ENCODE measurements at regions not wholly inside any gene's neighbourhood (a gene's known extent, or its start where the extent isn't known, plus 50 kb on each side); places are given as distances from the start of the nearest gene placed in this dataset.

DNA sequence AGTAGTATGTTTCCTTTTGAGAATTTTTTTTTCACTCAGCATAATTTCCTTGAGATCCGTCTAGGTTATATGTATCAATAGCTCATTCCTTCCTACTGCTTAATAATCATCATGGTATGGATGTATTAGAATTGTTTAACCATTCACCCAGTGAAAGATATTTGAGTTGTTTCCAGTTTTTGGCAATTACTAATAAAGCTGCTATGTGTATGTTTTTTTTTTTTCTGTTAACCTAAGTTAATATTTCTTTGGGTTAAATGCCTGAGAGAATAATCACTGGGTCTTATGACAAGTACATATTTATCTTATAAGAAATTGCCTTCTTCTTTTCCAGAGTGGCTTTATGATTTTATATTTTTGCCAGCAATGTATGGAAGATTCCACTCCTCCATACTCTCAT lies 96.4 kb upstream of the ST6GAL2 start:
- no peak overlapping the region for H2BK12ac ChIP-seq (ENCODE audit: low read length)
- no peaks in the 10 kb centered on the region for H3K9me3 ChIP-seq (ENCODE audit: insufficient read depth, low read depth, low read length)
- H3K79me1 ChIP-seq (ENCODE audit: low read length) = no peaks in the 10 kb centered on the region
- no peak for DNase-seq
- H3K4me3 ChIP-seq (ENCODE audit: low read depth, low read length) = no peak overlapping the region
- H4K8ac ChIP-seq (ENCODE audit: low read depth, low read length) = no peak overlapping the region
- H2BK120ac ChIP-seq (ENCODE audit: insufficient read depth, low read length, poor library complexity) = no peak overlapping the region
- no peak overlapping the region for H4K91ac ChIP-seq (ENCODE audit: low read depth, low read length)
- H3K4me2 ChIP-seq (ENCODE audit: low read length) = no peak overlapping the region
- WGBS (ENCODE audit: extremely low coverage, insufficient coverage, insufficient read length) = no CpG with 5 or more reads among the region's 1 CpG
- no peak overlapping the region for H3K18ac ChIP-seq (ENCODE audit: low read length)
- no peaks in the 10 kb centered on the region for H3K27me3 ChIP-seq (ENCODE audit: insufficient read depth, low read length)
- no peak overlapping the region for H3K9ac ChIP-seq (ENCODE audit: low read length)
- H3K36me3 ChIP-seq (ENCODE audit: control insufficient read depth in 1 of 2, insufficient read depth in 2 of 2, low read length in 2 of 2) = no peaks in the 10 kb centered on the region
- H2AFZ ChIP-seq (ENCODE audit: insufficient read depth, low read length, poor library complexity) = no peak overlapping the region
- no peak overlapping the region for H3K14ac ChIP-seq (ENCODE audit: low read length)
- no peaks in the 10 kb centered on the region for H3K4me1 ChIP-seq (ENCODE audit: control insufficient read depth in 1 of 2, insufficient read depth in 2 of 2, low read length in 2 of 2)
- no peaks in the 10 kb centered on the region for H3K79me2 ChIP-seq (ENCODE audit: control insufficient read depth, insufficient read depth, low read length, poor library complexity)
- no peak overlapping the region for H3K4ac ChIP-seq (ENCODE audit: low read depth, low read length)
- no peak overlapping the region for H3K23ac ChIP-seq (ENCODE audit: low read length)
- no peak overlapping the region for H3K27ac ChIP-seq (ENCODE audit: low read depth, low read length)
- no peak overlapping the region for H2BK5ac ChIP-seq (ENCODE audit: low read depth, low read length, poor library complexity)
- no peak overlapping the region for H4K12ac ChIP-seq (ENCODE audit: low read depth, low read length)
- no peak overlapping the region for H2AK5ac ChIP-seq (ENCODE audit: low read length)

DNA sequence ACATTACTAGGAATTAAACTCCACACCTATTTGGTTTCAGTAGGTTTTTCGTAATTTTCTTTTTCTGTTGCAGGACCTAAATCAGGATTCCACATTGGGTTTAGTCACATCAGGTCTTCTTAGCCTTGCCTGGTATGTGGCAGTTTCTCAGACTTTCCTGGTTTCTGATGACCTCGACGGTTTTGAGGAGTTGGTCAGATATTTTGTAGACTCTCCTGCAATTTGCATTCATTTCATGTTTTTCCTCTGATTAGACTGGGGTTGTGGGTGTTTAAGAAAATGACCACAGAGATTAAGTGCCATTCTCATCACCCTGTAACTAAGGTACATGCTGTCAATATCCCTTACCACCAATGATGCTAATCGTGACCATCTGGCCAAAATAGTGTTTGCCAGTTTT lies 97.3 kb upstream of the ST6GAL2 start:
- H3K14ac ChIP-seq (ENCODE audit: low read length) = no peak overlapping the region
- no peak overlapping the region for H2BK5ac ChIP-seq (ENCODE audit: low read depth, low read length, poor library complexity)
- H3K36me3 ChIP-seq (ENCODE audit: control insufficient read depth in 1 of 2, insufficient read depth in 2 of 2, low read length in 2 of 2) = no peaks in the 10 kb centered on the region
- no peak overlapping the region for H2AK5ac ChIP-seq (ENCODE audit: low read length)
- H2BK120ac ChIP-seq (ENCODE audit: insufficient read depth, low read length, poor library complexity) = no peak overlapping the region
- H3K9me3 ChIP-seq (ENCODE audit: insufficient read depth, low read depth, low read length) = no peaks in the 10 kb centered on the region
- no peak overlapping the region for H2AFZ ChIP-seq (ENCODE audit: insufficient read depth, low read length, poor library complexity)
- no peaks in the 10 kb centered on the region for H3K79me2 ChIP-seq (ENCODE audit: control insufficient read depth, insufficient read depth, low read length, poor library complexity)
- H3K27me3 ChIP-seq (ENCODE audit: insufficient read depth, low read length) = no peaks in the 10 kb centered on the region
- no peak overlapping the region for H3K4me3 ChIP-seq (ENCODE audit: low read depth, low read length)
- H3K4me1 ChIP-seq (ENCODE audit: control insufficient read depth in 1 of 2, insufficient read depth in 2 of 2, low read length in 2 of 2) = no peaks in the 10 kb centered on the region
- H3K18ac ChIP-seq (ENCODE audit: low read length) = no peak overlapping the region
- H3K79me1 ChIP-seq (ENCODE audit: low read length) = no peaks in the 10 kb centered on the region
- no peak overlapping the region for H2BK12ac ChIP-seq (ENCODE audit: low read length)
- H4K8ac ChIP-seq (ENCODE audit: low read depth, low read length) = no peak overlapping the region
- no peak overlapping the region for H4K12ac ChIP-seq (ENCODE audit: low read depth, low read length)
- no peak overlapping the region for H3K23ac ChIP-seq (ENCODE audit: low read length)
- DNase-seq = peak in 1 of 2 donors; percentile 21
- no peak overlapping the region for H4K91ac ChIP-seq (ENCODE audit: low read depth, low read length)
- H3K4ac ChIP-seq (ENCODE audit: low read depth, low read length) = no peak overlapping the region
- no peak overlapping the region for H3K27ac ChIP-seq (ENCODE audit: low read depth, low read length)
- no peak overlapping the region for H3K9ac ChIP-seq (ENCODE audit: low read length)
- H3K4me2 ChIP-seq (ENCODE audit: low read length) = no peak overlapping the region
- no CpG with 5 or more reads among the region's 4 CpGs for WGBS (ENCODE audit: extremely low coverage, insufficient coverage, insufficient read length)

DNA sequence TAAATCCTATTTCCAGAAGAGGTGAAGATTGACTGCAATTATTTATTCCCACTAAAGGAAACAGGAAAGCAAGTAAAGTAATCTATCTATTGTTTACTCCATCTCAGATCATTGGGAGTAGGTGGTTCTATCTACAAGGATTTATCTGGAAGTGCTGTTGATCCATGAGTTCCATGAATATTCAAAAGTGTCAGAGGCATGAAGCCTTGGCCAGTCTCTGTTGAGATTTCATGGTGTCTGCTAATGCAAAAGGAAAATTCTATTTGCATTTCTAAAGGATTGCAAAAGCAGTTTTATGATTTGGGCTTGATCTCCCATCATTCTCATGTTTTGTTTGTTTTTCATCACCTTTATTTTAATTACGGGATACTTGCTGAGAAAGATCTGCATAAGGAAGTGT lies 102.4 kb upstream of the ST6GAL2 start:
- H3K9me3 ChIP-seq (ENCODE audit: insufficient read depth, low read depth, low read length) = no peaks in the 10 kb centered on the region
- H3K36me3 ChIP-seq (ENCODE audit: control insufficient read depth in 1 of 2, insufficient read depth in 2 of 2, low read length in 2 of 2) = no peaks in the 10 kb centered on the region
- H2AFZ ChIP-seq (ENCODE audit: insufficient read depth, low read length, poor library complexity) = no peak overlapping the region
- no peaks in the 10 kb centered on the region for H3K27me3 ChIP-seq (ENCODE audit: insufficient read depth, low read length)
- H4K12ac ChIP-seq (ENCODE audit: low read depth, low read length) = no peak overlapping the region
- no peak overlapping the region for H3K23ac ChIP-seq (ENCODE audit: low read length)
- no peak overlapping the region for H4K8ac ChIP-seq (ENCODE audit: low read depth, low read length)
- H3K79me2 ChIP-seq (ENCODE audit: control insufficient read depth, insufficient read depth, low read length, poor library complexity) = no peaks in the 10 kb centered on the region
- no peak overlapping the region for H3K4me3 ChIP-seq (ENCODE audit: low read depth, low read length)
- H3K79me1 ChIP-seq (ENCODE audit: low read length) = no peaks in the 10 kb centered on the region
- peaks cover 0 to 2% of the 10 kb centered on the region in 2 experiments for H3K4me1 ChIP-seq (ENCODE audit: control insufficient read depth in 1 of 2, insufficient read depth in 2 of 2, low read length in 2 of 2)
- H3K18ac ChIP-seq (ENCODE audit: low read length) = no peak overlapping the region
- H3K4me2 ChIP-seq (ENCODE audit: low read length) = no peak overlapping the region
- H3K9ac ChIP-seq (ENCODE audit: low read length) = no peak overlapping the region
- no peak overlapping the region for H2BK120ac ChIP-seq (ENCODE audit: insufficient read depth, low read length, poor library complexity)
- H2BK12ac ChIP-seq (ENCODE audit: low read length) = no peak overlapping the region
- no peak overlapping the region for H3K4ac ChIP-seq (ENCODE audit: low read depth, low read length)
- no CpG with 5 or more reads among the region's 1 CpG for WGBS (ENCODE audit: extremely low coverage, insufficient coverage, insufficient read length)
- H2AK5ac ChIP-seq (ENCODE audit: low read length) = no peak overlapping the region
- H2BK5ac ChIP-seq (ENCODE audit: low read depth, low read length, poor library complexity) = no peak overlapping the region
- H3K27ac ChIP-seq (ENCODE audit: low read depth, low read length) = no peak overlapping the region
- no peak for DNase-seq
- no peak overlapping the region for H4K91ac ChIP-seq (ENCODE audit: low read depth, low read length)
- H3K14ac ChIP-seq (ENCODE audit: low read length) = no peak overlapping the region

DNA sequence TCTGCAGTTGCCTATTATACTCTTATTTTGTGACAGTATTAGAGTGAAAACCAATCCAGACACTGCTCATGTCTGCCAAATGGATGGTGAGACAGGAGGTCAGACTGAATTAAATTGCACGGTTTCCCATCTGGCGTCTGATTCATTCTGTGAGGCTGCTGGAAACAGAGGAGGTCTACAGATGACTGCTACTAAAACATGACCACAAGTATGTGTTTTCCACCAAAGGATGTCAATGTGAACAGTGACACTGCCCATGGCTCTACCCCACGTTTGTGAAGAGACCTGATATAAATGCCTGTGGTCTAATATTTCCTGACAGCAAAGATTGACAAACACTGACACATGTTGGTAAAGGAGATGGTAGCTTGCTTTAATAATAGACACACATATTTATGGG lies 104.3 kb upstream of the ST6GAL2 start:
- peaks cover 2% of the 10 kb centered on the region for H3K79me1 ChIP-seq (ENCODE audit: low read length)
- WGBS (ENCODE audit: extremely low coverage, insufficient coverage, insufficient read length) = no CpG with 5 or more reads among the region's 3 CpGs
- no peak overlapping the region for H3K9ac ChIP-seq (ENCODE audit: low read length)
- DNase-seq = no peak
- no peak overlapping the region for H2AK5ac ChIP-seq (ENCODE audit: low read length)
- H2BK120ac ChIP-seq (ENCODE audit: insufficient read depth, low read length, poor library complexity) = no peak overlapping the region
- no peak overlapping the region for H4K12ac ChIP-seq (ENCODE audit: low read depth, low read length)
- H3K4me3 ChIP-seq (ENCODE audit: low read depth, low read length) = no peak overlapping the region
- H3K23ac ChIP-seq (ENCODE audit: low read length) = no peak overlapping the region
- H3K9me3 ChIP-seq (ENCODE audit: insufficient read depth, low read depth, low read length) = no peaks in the 10 kb centered on the region
- H2BK5ac ChIP-seq (ENCODE audit: low read depth, low read length, poor library complexity) = no peak overlapping the region
- H2BK12ac ChIP-seq (ENCODE audit: low read length) = no peak overlapping the region
- no peak overlapping the region for H3K4ac ChIP-seq (ENCODE audit: low read depth, low read length)
- no peak overlapping the region for H2AFZ ChIP-seq (ENCODE audit: insufficient read depth, low read length, poor library complexity)
- peaks cover 0 to 2% of the 10 kb centered on the region in 2 experiments for H3K4me1 ChIP-seq (ENCODE audit: control insufficient read depth in 1 of 2, insufficient read depth in 2 of 2, low read length in 2 of 2)
- H3K18ac ChIP-seq (ENCODE audit: low read length) = no peak overlapping the region
- H3K79me2 ChIP-seq (ENCODE audit: control insufficient read depth, insufficient read depth, low read length, poor library complexity) = no peaks in the 10 kb centered on the region
- no peak overlapping the region for H3K14ac ChIP-seq (ENCODE audit: low read length)
- no peak overlapping the region for H4K8ac ChIP-seq (ENCODE audit: low read depth, low read length)
- H3K27me3 ChIP-seq (ENCODE audit: insufficient read depth, low read length) = no peaks in the 10 kb centered on the region
- H3K4me2 ChIP-seq (ENCODE audit: low read length) = no peak overlapping the region
- H3K36me3 ChIP-seq (ENCODE audit: control insufficient read depth in 1 of 2, insufficient read depth in 2 of 2, low read length in 2 of 2) = no peaks in the 10 kb centered on the region
- H4K91ac ChIP-seq (ENCODE audit: low read depth, low read length) = no peak overlapping the region
- no peak overlapping the region for H3K27ac ChIP-seq (ENCODE audit: low read depth, low read length)

Measured in trophoblast cell (in vitro differentiated cells and primary cell).